Heart left ventricle (tissue), 16 donors: ENCODE measurements at regions not wholly inside any gene's neighbourhood (a gene's known extent, or its start where the extent isn't known, plus 50 kb on each side); places are given as distances from the start of the nearest gene placed in this dataset.

Source experiments
- ATAC-seq, 4 donors: fragments of 200-7000 bp; cut with Tn5 transposase; one replicate each; pipeline ENCODE4 v1.9.1; 2020 to 2022; ENCODE audit warnings: moderate library complexity in 4 of 4, mild to moderate bottlenecking in 3 of 4, moderate number of reproducible peaks in 1 of 4
- DNase-seq, 5 donors: peaks; one replicate each; pipeline ENCODE4 v3.0.0-alpha.2; 2020
- H3K27ac ChIP-seq, 12 donors: fragments of 200-600 bp; sonication (generic) in 4 of 12; one replicate each; pipeline versions ENCODE4 v1.5.0 to v1.8.0; 2016 to 2022; ENCODE audit warnings: mild to moderate bottlenecking in 2 of 12
- H3K27me3 ChIP-seq, 9 donors: fragments of 200-600 bp; sonication (generic) in 2 of 9; one replicate each; pipeline versions ENCODE4 v1.5.1 to v1.8.0; 2016 to 2022; ENCODE audit warnings: mild to moderate bottlenecking in 3 of 9
- H3K36me3 ChIP-seq, 9 donors: fragments of 200-600 bp; sonication (generic) in 2 of 9; one replicate each; pipeline versions ENCODE4 v1.5.0 to v1.8.0; 2018 to 2022; ENCODE audit warnings: mild to moderate bottlenecking in 2 of 9
- H3K4me1 ChIP-seq, 12 donors: fragments of 200-600 bp; sonication (generic) in 4 of 12; one replicate each; pipeline versions ENCODE4 v1.5.0 to v1.8.0; 2016 to 2022; ENCODE audit warnings: mild to moderate bottlenecking in 3 of 12
- H3K4me3 ChIP-seq, 12 donors: fragments of 200-600 bp; sonication (generic) in 4 of 12; one replicate each; pipeline versions ENCODE4 v1.5.0 to v1.8.0; 2017 to 2022; ENCODE audit warnings: mild to moderate bottlenecking in 9 of 12, moderate library complexity in 4 of 12
- H3K9me3 ChIP-seq, 12 donors: fragments of 200-600 bp; sonication (generic) in 4 of 12; one replicate each; pipeline versions ENCODE4 v1.5.0 to v1.8.0; 2016 to 2022; ENCODE audit warnings: mild to moderate bottlenecking in 1 of 12
- POLR2A ChIP-seq, 2 donors: fragments of 450-650 bp; IDR thresholded peaks; one replicate each; pipeline ENCODE4 v1.6.1; 2017; ENCODE audit warnings: antibody characterized with exemption in 2 of 2, mild to moderate bottlenecking in 2 of 2, moderate library complexity in 2 of 2
- WGBS, 4 donors: extraction: QIAGEN DNeasy Blood & Tissue Kit in 2 of 4; methylation state at CpG; one replicate each; pipeline versions ENCODE4 v1.1.5 to v1.1.7; 2013 to 2018; 5-methylcytosine and 5-hydroxymethylcytosine counted together
- intact Hi-C, 10 donors: fragments of 100-400 bp; cut with DNase I; formaldehyde crosslinking; loops; one replicate each; pipeline versions ENCODE4 v1.11.1 to v1.14.2; 2022
- TF ChIP-seq, protein P1 (sequence below), 12 donors: fragments of 200-600 bp; sonication (generic) in 4 of 12; IDR thresholded peaks; one replicate each; pipeline versions ENCODE4 v1.5.0 to v1.8.0; 2018 to 2022; ENCODE audit warnings: antibody characterized with exemption in 12 of 12, mild to moderate bottlenecking in 5 of 12
- donor health status: ischemic (EF 13 %, LVEDD 7.1; RV severe dilation, severe dysfunction).
- donor health status: healthy with polysubstance abuse.
- donor health status: DM: no; HTN: yes; CAD: no.
- donor health status: DM: no; HTN: no; CAD: no.
- donor health status: ischemic (EF 25% LVEDD 6.9; RV normal size, moderate dysfunction).
- donor health status: ischemic (EF 25% LVEDD 5.7; RV mildly dilated, moderate dysfunction).
- donor health status: healthy.
- donor health status: DM: yes; HTN: yes; CAD: no.
- donor health status: ischemic (EF 35%, LVEDD 5.7; RV mildly dilated, moderate dysfunction).
- donor health status: nonischemic (EF 11% LVEDD 7.7; RV severe dilation, severe dysfunction).
- donor health status: DM: yes; HTN: yes; CAD: no.
- donor health status: PGD.
- donor health status: ischemic (EF 29% LVEDD 5.4; RV normal size, mild dysfunction).
- donor health status: nonischemic (EF 23%, LVEDD 6.1; RV moderate dilation, normal function).

DNA sequence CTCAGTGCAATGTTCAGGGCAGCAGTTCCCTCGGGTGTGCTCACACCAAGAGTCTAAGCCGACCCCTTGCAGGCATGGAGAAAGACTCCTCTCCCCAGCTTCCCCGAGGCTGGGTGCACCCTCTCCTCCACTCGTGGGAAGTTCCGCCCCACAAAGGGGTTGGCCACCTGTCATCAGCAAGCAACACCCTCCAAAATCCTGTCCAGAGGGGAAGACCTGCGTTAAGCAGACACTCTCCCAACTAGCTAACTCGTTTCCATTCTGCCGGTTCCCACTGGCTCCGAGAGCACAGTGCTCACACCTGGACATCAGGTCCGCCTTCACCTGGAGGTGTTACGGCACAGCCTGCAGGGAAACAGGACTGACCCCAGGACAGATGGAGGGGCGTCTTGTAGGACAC lies 117.9 kb upstream of the IRX4 start:
- intact Hi-C loops = no loop called here
- Histone ChIP-seq H3K27me3 (no peaks in the 10 kb centered on the region), H3K4me1 (no peaks in the 10 kb centered on the region), H3K4me3 (no peak overlapping the region), H3K36me3 (no peaks in the 10 kb centered on the region), H3K27ac (no peak overlapping the region), H3K9me3 (no peaks in the 10 kb centered on the region)
- no peak for DNase-seq
- ATAC-seq = no peak
- no peak for TF ChIP-seq POLR2A (IDR thresholded peaks at IDR 0.05)
- TF ChIP-seq, protein P1, sequence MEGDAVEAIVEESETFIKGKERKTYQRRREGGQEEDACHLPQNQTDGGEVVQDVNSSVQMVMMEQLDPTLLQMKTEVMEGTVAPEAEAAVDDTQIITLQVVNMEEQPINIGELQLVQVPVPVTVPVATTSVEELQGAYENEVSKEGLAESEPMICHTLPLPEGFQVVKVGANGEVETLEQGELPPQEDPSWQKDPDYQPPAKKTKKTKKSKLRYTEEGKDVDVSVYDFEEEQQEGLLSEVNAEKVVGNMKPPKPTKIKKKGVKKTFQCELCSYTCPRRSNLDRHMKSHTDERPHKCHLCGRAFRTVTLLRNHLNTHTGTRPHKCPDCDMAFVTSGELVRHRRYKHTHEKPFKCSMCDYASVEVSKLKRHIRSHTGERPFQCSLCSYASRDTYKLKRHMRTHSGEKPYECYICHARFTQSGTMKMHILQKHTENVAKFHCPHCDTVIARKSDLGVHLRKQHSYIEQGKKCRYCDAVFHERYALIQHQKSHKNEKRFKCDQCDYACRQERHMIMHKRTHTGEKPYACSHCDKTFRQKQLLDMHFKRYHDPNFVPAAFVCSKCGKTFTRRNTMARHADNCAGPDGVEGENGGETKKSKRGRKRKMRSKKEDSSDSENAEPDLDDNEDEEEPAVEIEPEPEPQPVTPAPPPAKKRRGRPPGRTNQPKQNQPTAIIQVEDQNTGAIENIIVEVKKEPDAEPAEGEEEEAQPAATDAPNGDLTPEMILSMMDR (IDR thresholded peaks at IDR 0.05) = no peak
- 72 to 80% (median 74%) methylated on average over 12 of the region's 12 CpGs for WGBS, 4 donors

DNA sequence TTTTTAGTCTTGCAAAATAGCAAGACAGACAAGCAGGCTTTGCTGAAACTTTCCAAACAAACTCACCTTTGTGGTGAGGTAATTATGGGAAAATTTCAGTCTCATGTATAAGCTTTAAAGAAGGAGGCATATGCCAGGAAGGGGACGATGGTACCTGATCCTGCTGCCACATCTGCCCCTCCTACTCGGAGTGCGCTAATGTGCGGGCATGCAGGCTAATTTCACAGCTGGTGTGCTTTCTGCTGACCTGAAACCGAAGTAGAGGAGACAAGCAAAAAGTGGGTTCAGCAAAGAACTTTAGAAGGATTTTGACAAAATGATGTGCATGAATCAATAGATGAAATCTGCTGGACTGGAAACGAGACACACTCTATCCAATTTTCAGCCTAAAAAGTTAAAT lies 117.1 kb upstream of the IRX4 start:
- H3K27me3 ChIP-seq = no peaks in the 10 kb centered on the region
- no peak for TF ChIP-seq POLR2A (IDR thresholded peaks at IDR 0.05)
- TF ChIP-seq, protein P1 (IDR thresholded peaks at IDR 0.05) = no peak
- no peak overlapping the region for H3K27ac ChIP-seq
- H3K4me3 ChIP-seq = no peak overlapping the region
- no peaks in the 10 kb centered on the region for H3K4me1 ChIP-seq
- intact Hi-C loops = no loop called here
- H3K36me3 ChIP-seq = no peaks in the 10 kb centered on the region
- 73 to 82% (median 79%) methylated on average over 6 of the region's 6 CpGs for WGBS, 4 donors
- no peaks in the 10 kb centered on the region for H3K9me3 ChIP-seq
- DNase-seq (no peak), ATAC-seq (no peak)

DNA sequence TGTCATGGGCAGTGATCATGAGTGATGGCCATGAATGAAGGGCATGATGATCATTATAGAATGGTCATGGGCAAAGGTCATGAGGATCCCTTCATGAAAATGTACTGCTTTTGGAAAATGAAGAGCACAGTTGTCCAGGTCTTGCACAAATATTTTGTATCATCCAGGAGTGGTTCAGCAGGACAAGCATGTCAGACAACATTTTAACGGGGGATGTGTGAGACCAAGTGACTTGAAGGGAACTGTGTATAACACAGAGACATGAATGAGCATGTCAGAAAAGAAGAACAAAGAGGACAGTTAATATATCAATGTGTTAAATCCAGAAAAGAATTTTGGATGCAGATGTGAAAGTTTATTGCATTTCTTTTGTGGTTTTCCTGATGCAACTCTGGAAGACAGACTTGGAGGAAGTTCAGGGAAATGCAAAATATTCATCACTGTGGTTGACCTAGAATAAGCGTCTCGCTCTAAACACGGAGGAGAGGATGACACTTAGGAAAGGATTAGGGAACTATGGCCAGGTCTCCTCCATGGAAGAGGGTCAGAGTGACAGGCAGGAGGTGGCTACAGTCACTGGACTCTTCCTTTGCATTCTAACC lies 116.1 kb upstream of the IRX4 start:
- Histone ChIP-seq H3K4me1 (no peaks in the 10 kb centered on the region), H3K4me3 (no peak overlapping the region), H3K36me3 (no peaks in the 10 kb centered on the region), H3K27me3 (no peaks in the 10 kb centered on the region), H3K27ac (no peak overlapping the region), H3K9me3 (no peaks in the 10 kb centered on the region)
- intact Hi-C loops = no loop called here
- ATAC-seq (no peak), DNase-seq (no peak)
- no peak for TF ChIP-seq POLR2A (IDR thresholded peaks at IDR 0.05)
- TF ChIP-seq, protein P1 (IDR thresholded peaks at IDR 0.05) = no peak
- WGBS, 4 donors = 85 to 92% (median 89%) methylated on average over 4 of the region's 4 CpGs

- H3K4me1 ChIP-seq = no peaks in the 10 kb centered on the region
- no peak overlapping the region for H3K4me3 ChIP-seq
- no peak overlapping the region for H3K27ac ChIP-seq
- ATAC-seq (no peak), DNase-seq (no peak)
- no peaks in the 10 kb centered on the region for H3K27me3 ChIP-seq
- TF ChIP-seq, protein P1 (IDR thresholded peaks at IDR 0.05) = no peak
- TF ChIP-seq POLR2A (IDR thresholded peaks at IDR 0.05) = no peak
- H3K36me3 ChIP-seq = no peaks in the 10 kb centered on the region
- WGBS, 4 donors = 87 to 93% (median 90%) methylated on average over 1 of the region's 1 CpG
- H3K9me3 ChIP-seq = peaks cover 0 to 3% (median 0%) of the 10 kb centered on the region in 12 donors
- intact Hi-C loops = no loop called here
These were observed 115.6 kb upstream of the IRX4 start for GRCh38 chr5:1998348-1998669.
